Ishikawa (cell line): ENCODE measurements at regions not wholly inside any gene's neighbourhood (a gene's known extent, or its start where the extent isn't known, plus 50 kb on each side); places are given as distances from the start of the nearest gene placed in this dataset.

Experiments used
- CREB1 ChIP-seq: IDR thresholded peaks from 2 replicates; pipeline ENCODE4 v1.6.1; 2012; ENCODE audit warnings: low read depth
- EGR1 ChIP-seq: IDR thresholded peaks from 2 replicates; pipeline ENCODE4 v1.6.1; 2012
- EP300 ChIP-seq: IDR thresholded peaks from 2 replicates; pipeline ENCODE4 v1.6.1; 2012; ENCODE audit warnings: borderline replicate concordance
- MAX ChIP-seq: IDR thresholded peaks from 2 replicates; pipeline ENCODE4 v1.6.1; 2012
- RAD21 ChIP-seq: IDR thresholded peaks from 2 replicates; pipeline ENCODE4 v1.6.1; 2012; ENCODE audit warnings: low read depth
- TEAD4 ChIP-seq: IDR thresholded peaks from 2 replicates; pipeline ENCODE4 v1.6.1; 2012
- YY1 ChIP-seq: IDR thresholded peaks from 2 replicates; pipeline ENCODE4 v1.6.1; 2012; ENCODE audit warnings: low read depth
- ZBTB7A ChIP-seq: IDR thresholded peaks from 2 replicates; pipeline ENCODE4 v1.6.1; 2012; ENCODE audit warnings: low read depth
- TF ChIP-seq, protein P1 (sequence below): IDR thresholded peaks from 2 replicates; pipeline ENCODE4 v1.6.1; 2012

DNA sequence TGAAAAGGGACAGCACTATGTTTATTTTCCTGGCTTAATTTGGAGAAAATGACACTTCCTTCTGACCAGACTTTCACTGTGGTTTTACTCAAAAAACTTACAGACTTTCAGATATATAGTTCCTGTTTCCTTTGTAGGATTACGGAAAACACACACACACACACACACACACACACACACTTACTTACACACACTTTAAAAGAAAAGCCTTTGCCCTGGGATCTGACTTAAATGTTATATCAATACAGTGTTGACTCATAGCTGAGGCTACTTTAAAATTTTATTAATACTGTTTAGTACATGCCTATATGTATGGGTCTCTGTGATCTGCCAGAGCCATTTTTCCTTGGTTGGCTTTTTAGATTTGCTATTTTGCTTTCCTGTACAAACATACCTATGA, 758.3 kb downstream of the DNAH5 start:
- no peak for TF ChIP-seq TEAD4
- no peak for TF ChIP-seq YY1
- TF ChIP-seq ZBTB7A: no peak
- no peak for TF ChIP-seq EP300
- no peak for TF ChIP-seq RAD21
- no peak for TF ChIP-seq MAX
- TF ChIP-seq EGR1: no peak
- TF ChIP-seq CREB1: no peak
- TF ChIP-seq, protein P1, sequence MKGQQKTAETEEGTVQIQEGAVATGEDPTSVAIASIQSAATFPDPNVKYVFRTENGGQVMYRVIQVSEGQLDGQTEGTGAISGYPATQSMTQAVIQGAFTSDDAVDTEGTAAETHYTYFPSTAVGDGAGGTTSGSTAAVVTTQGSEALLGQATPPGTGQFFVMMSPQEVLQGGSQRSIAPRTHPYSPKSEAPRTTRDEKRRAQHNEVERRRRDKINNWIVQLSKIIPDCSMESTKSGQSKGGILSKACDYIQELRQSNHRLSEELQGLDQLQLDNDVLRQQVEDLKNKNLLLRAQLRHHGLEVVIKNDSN: no peak
